ENCODE measurements at regions not wholly inside any gene's neighbourhood (a gene's known extent, or its start where the extent isn't known, plus 50 kb on each side); places are given as distances from the start of the nearest gene placed in this dataset.

GRCh38 chr3:56869157-56869889, 67.6 kb upstream of the ARHGEF3 start:
- H3K27ac ChIP-seq (ENCODE audit: low read depth in 2 of 2, low read length in 2 of 2) = no peak overlapping the region
- H3K9ac ChIP-seq (ENCODE audit: low read length in 3 of 3) = no peak overlapping the region
- intact Hi-C loops (cut with DNase I) = no loop called here
- DNase-seq (no peak), FAIRE-seq (no peak)
- no peaks in the 10 kb centered on the region for H3K27me3 ChIP-seq (ENCODE audit: control insufficient read depth, insufficient read depth, low read length)
- no peak overlapping the region for H3K4me3 ChIP-seq (ENCODE audit: low read length in 3 of 3)
- no peaks in the 10 kb centered on the region for H3K36me3 ChIP-seq (ENCODE audit: control insufficient read depth in 2 of 3, insufficient read depth in 3 of 3, low read length in 3 of 3)
- TF ChIP-seq CTCF (IDR thresholded peaks at IDR 0.05; ENCODE audit: borderline replicate concordance, extremely low read depth, insufficient read depth) = no peak
- no peaks in the 10 kb centered on the region for H3K4me1 ChIP-seq (ENCODE audit: control insufficient read depth in 2 of 3, insufficient read depth in 2 of 3, low read depth in 1 of 3, low read length in 3 of 3)
- no peaks in the 10 kb centered on the region for H3K9me3 ChIP-seq (ENCODE audit: control insufficient read depth in 2 of 3, insufficient read depth in 1 of 3, low read length in 3 of 3)

- Histone ChIP-seq H3K4me1 (ENCODE audit: control insufficient read depth in 2 of 3, insufficient read depth in 2 of 3, low read depth in 1 of 3, low read length in 3 of 3) (no peaks in the 10 kb centered on the region), H3K36me3 (ENCODE audit: control insufficient read depth in 2 of 3, insufficient read depth in 3 of 3, low read length in 3 of 3) (no peaks in the 10 kb centered on the region), H3K9me3 (ENCODE audit: control insufficient read depth in 2 of 3, insufficient read depth in 1 of 3, low read length in 3 of 3) (no peaks in the 10 kb centered on the region), H3K27me3 (ENCODE audit: control insufficient read depth, insufficient read depth, low read length) (no peaks in the 10 kb centered on the region), H3K9ac (ENCODE audit: low read length in 3 of 3) (no peak overlapping the region), H3K27ac (ENCODE audit: low read depth in 2 of 2, low read length in 2 of 2) (no peak overlapping the region), H3K4me3 (ENCODE audit: low read length in 3 of 3) (no peak overlapping the region)
- TF ChIP-seq CTCF (IDR thresholded peaks at IDR 0.05; ENCODE audit: borderline replicate concordance, extremely low read depth, insufficient read depth) = no peak
- no peak for FAIRE-seq
- peak in 2 of 5 donors; percentile 42 to 43 for DNase-seq
- intact Hi-C loops (cut with DNase I) = no loop called here
These were observed 67.0 kb upstream of the ARHGEF3 start for GRCh38 chr3:56868706-56869105.

GRCh38 chr3:56867671-56868070, 65.9 kb upstream of the ARHGEF3 start:
- Histone ChIP-seq H3K36me3 (ENCODE audit: control insufficient read depth in 2 of 3, insufficient read depth in 3 of 3, low read length in 3 of 3) (no peaks in the 10 kb centered on the region), H3K4me1 (ENCODE audit: control insufficient read depth in 2 of 3, insufficient read depth in 2 of 3, low read depth in 1 of 3, low read length in 3 of 3) (no peaks in the 10 kb centered on the region), H3K9ac (ENCODE audit: low read length in 3 of 3) (no peak overlapping the region), H3K9me3 (ENCODE audit: control insufficient read depth in 2 of 3, insufficient read depth in 1 of 3, low read length in 3 of 3) (no peaks in the 10 kb centered on the region), H3K27me3 (ENCODE audit: control insufficient read depth, insufficient read depth, low read length) (no peaks in the 10 kb centered on the region), H3K4me3 (ENCODE audit: low read length in 3 of 3) (no peak overlapping the region), H3K27ac (ENCODE audit: low read depth in 2 of 2, low read length in 2 of 2) (no peak overlapping the region)
- intact Hi-C loops (cut with DNase I) = no loop called here
- no peak for FAIRE-seq
- TF ChIP-seq CTCF (IDR thresholded peaks at IDR 0.05; ENCODE audit: borderline replicate concordance, extremely low read depth, insufficient read depth) = no peak
- no peak for DNase-seq

Measured in kidney (tissue), 13 donors.